Neural crest cell (in vitro differentiated cells): ENCODE measurements at regions not wholly inside any gene's neighbourhood (a gene's known extent, or its start where the extent isn't known, plus 50 kb on each side); places are given as distances from the start of the nearest gene placed in this dataset.

Source experiments
- DNase-seq: peaks from one replicate; pipeline ENCODE4 v3.0.0; 2021; ENCODE audit warnings: low read depth, mixed read lengths, low spot score
- H3K27ac Mint-ChIP-seq: one replicate; pipeline ENCODE4 v1.8.0; 2021; ENCODE audit warnings: mild to moderate bottlenecking, mixed read lengths; ENCODE audit not compliant: unreplicated experiment
- H3K27me3 Mint-ChIP-seq: 2 replicates; pipeline ENCODE4 v1.8.0; 2021; ENCODE audit warnings: low read depth, mild to moderate bottlenecking, mixed read lengths
- H3K36me3 Mint-ChIP-seq: 2 replicates; pipeline ENCODE4 v1.8.0; 2021; ENCODE audit warnings: low read depth, mild to moderate bottlenecking, mixed read lengths
- H3K4me1 Mint-ChIP-seq: 2 replicates; pipeline ENCODE4 v1.8.0; 2021; ENCODE audit warnings: mixed read lengths
- H3K4me3 Mint-ChIP-seq: one replicate; pipeline ENCODE4 v1.8.0; 2021; ENCODE audit warnings: mild to moderate bottlenecking, mixed read lengths
- H3K9me3 Mint-ChIP-seq: 2 replicates; pipeline ENCODE4 v1.8.0; 2021; ENCODE audit warnings: mixed read lengths
- CTCF ChIP-seq: fragments of 200-600 bp; sonication (generic); conservative IDR thresholded peaks from 2 replicates; pipeline ENCODE4 v1.5.0; 2021; ENCODE audit warnings: antibody characterized with exemption, mild to moderate bottlenecking

DNA sequence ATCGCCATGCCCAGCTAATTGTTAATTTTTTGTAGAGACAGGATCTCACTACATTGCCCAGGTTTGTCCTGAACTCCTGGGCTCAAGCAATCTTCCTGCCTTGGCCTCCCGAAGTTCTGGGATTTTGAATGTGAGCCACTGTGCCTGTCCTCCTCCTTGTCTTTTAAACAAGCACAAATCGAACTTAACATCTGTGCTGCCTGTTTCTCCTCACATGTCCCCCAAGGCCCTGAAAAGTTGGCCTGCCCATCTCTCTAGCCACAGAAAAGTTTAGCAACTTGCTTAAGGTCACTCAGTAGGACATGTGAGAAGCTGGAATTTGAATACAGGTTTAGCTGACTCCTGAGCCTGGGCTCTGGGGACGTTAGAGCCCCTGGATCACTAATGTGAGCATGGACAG, 115.7 kb upstream of the KCNG1 start:
- Mint-ChIP-seq H3K36me3 (no peaks in the 10 kb centered on the region), H3K27me3 (no peaks in the 10 kb centered on the region), H3K4me1 (peaks cover 12% of the 10 kb centered on the region), H3K4me3 (no peak overlapping the region), H3K9me3 (no peaks in the 10 kb centered on the region), H3K27ac (no peak overlapping the region)
- no peak for DNase-seq
- TF ChIP-seq CTCF, result no peak

GRCh38 chr20:51137461-51137860, 114.6 kb upstream of the KCNG1 start:
- no peak overlapping the region for H3K4me3 Mint-ChIP-seq
- no peak for DNase-seq
- H3K36me3 Mint-ChIP-seq, result no peaks in the 10 kb centered on the region
- H3K4me1 Mint-ChIP-seq, result peaks cover 12% of the 10 kb centered on the region
- no peak for TF ChIP-seq CTCF
- no peak overlapping the region for H3K27ac Mint-ChIP-seq
- H3K9me3 Mint-ChIP-seq, result no peaks in the 10 kb centered on the region
- no peaks in the 10 kb centered on the region for H3K27me3 Mint-ChIP-seq

- no peak for DNase-seq
- TF ChIP-seq CTCF, result no peak
- H3K4me1 Mint-ChIP-seq, result peaks cover 12% of the 10 kb centered on the region
- no peak overlapping the region for H3K27ac Mint-ChIP-seq
- H3K9me3 Mint-ChIP-seq, result no peaks in the 10 kb centered on the region
- H3K4me3 Mint-ChIP-seq, result no peak overlapping the region
- no peaks in the 10 kb centered on the region for H3K36me3 Mint-ChIP-seq
- no peaks in the 10 kb centered on the region for H3K27me3 Mint-ChIP-seq
Observed at GRCh38 chr20:51135926-51136715, 113.2 kb upstream of the KCNG1 start.

DNA sequence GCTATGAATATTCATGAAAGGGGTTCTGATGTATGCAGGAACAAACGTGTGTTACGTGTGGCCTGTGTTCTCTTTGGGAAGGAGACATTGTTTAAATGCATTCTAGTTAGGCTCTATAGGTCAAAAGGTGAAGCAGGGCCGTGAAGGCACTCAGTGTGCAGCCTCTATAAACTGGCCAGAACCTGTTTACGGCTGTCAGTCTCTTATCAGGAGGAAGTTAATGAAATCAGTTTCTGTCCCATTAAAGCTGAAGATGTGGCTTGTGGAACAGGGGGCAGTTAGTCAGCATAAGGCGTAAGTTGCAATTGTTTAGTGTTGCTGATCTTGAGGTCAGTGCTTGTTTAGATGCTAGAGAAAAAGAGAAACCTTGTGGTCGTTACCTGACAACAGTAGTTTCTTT, 111.5 kb upstream of the KCNG1 start:
- H3K9me3 Mint-ChIP-seq, result no peaks in the 10 kb centered on the region
- no peak overlapping the region for H3K4me3 Mint-ChIP-seq
- no peaks in the 10 kb centered on the region for H3K36me3 Mint-ChIP-seq
- no peak overlapping the region for H3K27ac Mint-ChIP-seq
- no peak for DNase-seq
- peaks cover 12% of the 10 kb centered on the region for H3K4me1 Mint-ChIP-seq
- no peaks in the 10 kb centered on the region for H3K27me3 Mint-ChIP-seq
- TF ChIP-seq CTCF, result no peak

GRCh38 chr20:51132279-51132678, 109.4 kb upstream of the KCNG1 start:
- Mint-ChIP-seq H3K9me3 (no peaks in the 10 kb centered on the region), H3K27me3 (no peaks in the 10 kb centered on the region), H3K27ac (no peak overlapping the region), H3K4me3 (no peak overlapping the region), H3K4me1 (peaks cover 23% of the 10 kb centered on the region), H3K36me3 (no peaks in the 10 kb centered on the region)
- no peak for DNase-seq
- no peak for TF ChIP-seq CTCF
